Adrenal gland (tissue), 5 donors: ENCODE measurements at regions not wholly inside any gene's neighbourhood (a gene's known extent, or its start where the extent isn't known, plus 50 kb on each side); places are given as distances from the start of the nearest gene placed in this dataset.

Source experiments
- POLR2A ChIP-seq, 2 donors: fragments of 450-650 bp; IDR thresholded peaks; one replicate each; pipeline ENCODE4 v1.6.1; 2017; ENCODE audit warnings: antibody characterized with exemption in 2 of 2, mild to moderate bottlenecking in 2 of 2, moderate library complexity in 1 of 2
- TF ChIP-seq, protein P1 (sequence below), 6 experiments: fragments of 450-650 bp in 4 of 6; fragments of 200-600 bp in 2 of 6; sonication (generic) in 1 of 6; IDR thresholded peaks; 1 replicate in 5 of 6; 2 replicates in 1 of 6; pipeline versions ENCODE4 v1.5.1 to v1.8.0; 2016 to 2021; ENCODE audit warnings: antibody characterized with exemption in 6 of 6, mild to moderate bottlenecking in 2 of 6, moderate library complexity in 1 of 6
- donor health status: DM: no; HTN: no; CAD: no.

DNA sequence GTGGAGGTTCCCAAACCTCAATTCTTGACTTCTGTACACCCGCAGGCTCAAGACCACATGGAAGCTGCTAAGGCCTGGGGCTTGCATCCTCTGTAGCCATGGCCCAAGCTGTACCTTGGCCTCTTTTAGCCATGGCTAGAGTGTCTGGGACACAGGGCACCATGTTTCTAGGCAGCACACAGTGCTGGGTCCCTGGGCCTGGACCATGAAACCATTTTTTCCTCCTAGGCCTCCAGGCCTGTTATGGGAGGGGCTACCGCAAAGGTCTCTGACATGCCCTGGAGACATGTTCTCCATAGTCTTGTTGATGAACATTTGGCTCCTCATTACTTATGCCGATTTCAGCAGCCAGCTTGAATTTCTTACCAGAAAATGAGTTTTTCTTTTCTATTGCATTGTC lies 701.4 kb downstream of the FGF9 start:
- TF ChIP-seq POLR2A (IDR thresholded peaks at IDR 0.05) = no peak
- TF ChIP-seq, protein P1, sequence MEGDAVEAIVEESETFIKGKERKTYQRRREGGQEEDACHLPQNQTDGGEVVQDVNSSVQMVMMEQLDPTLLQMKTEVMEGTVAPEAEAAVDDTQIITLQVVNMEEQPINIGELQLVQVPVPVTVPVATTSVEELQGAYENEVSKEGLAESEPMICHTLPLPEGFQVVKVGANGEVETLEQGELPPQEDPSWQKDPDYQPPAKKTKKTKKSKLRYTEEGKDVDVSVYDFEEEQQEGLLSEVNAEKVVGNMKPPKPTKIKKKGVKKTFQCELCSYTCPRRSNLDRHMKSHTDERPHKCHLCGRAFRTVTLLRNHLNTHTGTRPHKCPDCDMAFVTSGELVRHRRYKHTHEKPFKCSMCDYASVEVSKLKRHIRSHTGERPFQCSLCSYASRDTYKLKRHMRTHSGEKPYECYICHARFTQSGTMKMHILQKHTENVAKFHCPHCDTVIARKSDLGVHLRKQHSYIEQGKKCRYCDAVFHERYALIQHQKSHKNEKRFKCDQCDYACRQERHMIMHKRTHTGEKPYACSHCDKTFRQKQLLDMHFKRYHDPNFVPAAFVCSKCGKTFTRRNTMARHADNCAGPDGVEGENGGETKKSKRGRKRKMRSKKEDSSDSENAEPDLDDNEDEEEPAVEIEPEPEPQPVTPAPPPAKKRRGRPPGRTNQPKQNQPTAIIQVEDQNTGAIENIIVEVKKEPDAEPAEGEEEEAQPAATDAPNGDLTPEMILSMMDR (IDR thresholded peaks at IDR 0.05) = no peak
